T47D (cell line): ENCODE measurements at regions not wholly inside any gene's neighbourhood (a gene's known extent, or its start where the extent isn't known, plus 50 kb on each side); places are given as distances from the start of the nearest gene placed in this dataset.

ENCODE experiments used
- DNase-seq, 2 experiments: peaks; one replicate each; pipeline versions ENCODE4 v3.0.0 to v3.0.0-alpha.2; 2011 to 2012; ENCODE audit warnings: low read depth in 1 of 2, low spot score in 1 of 2
- JUND ChIP-seq: IDR thresholded peaks from 2 replicates; pipeline ENCODE4 v1.6.1; 2012; ENCODE audit warnings: low read depth
- in situ Hi-C: cut with HindIII; loops from 2 replicates; pipeline ENCODE4 v1.10.0; 2016; ENCODE audit warnings: low sequenced_read_pairs, low pct_unique_long_range_greater_than_20kb

- in situ Hi-C loops, result no loop called here
- DNase-seq, result no peak
- no peak for TF ChIP-seq JUND
These were observed 1410.3 kb upstream of the LRRTM1 start for GRCh38 chr2:81714817-81715216.

- TF ChIP-seq JUND, result no peak
- no peak for DNase-seq
- in situ Hi-C loops, result no loop called here
These were observed 1402.3 kb upstream of the LRRTM1 start for GRCh38 chr2:81706856-81707255.

GRCh38 chr2:81703831-81704230 lies 1399.3 kb upstream of the LRRTM1 start:
- peak in 1 of 2 experiments; percentile 2 for DNase-seq

GRCh38 chr2:81692566-81692965 lies 1388.0 kb upstream of the LRRTM1 start:
- TF ChIP-seq JUND, result no peak
- in situ Hi-C loops, result no loop called here

More at GRCh38 chr2:81703831-81704230, 1399.3 kb upstream of the LRRTM1 start:
- in situ Hi-C loops, result no loop called here
- TF ChIP-seq JUND, result no peak

GRCh38 chr2:81675641-81676040 lies 1371.1 kb upstream of the LRRTM1 start:
- in situ Hi-C loops, result no loop called here
- no peak for TF ChIP-seq JUND
- DNase-seq, result no peak

More at GRCh38 chr2:81692566-81692965, 1388.0 kb upstream of the LRRTM1 start:
- no peak for DNase-seq

- DNase-seq, result no peak
- TF ChIP-seq JUND, result no peak
- in situ Hi-C loops, result no loop called here
These were observed 1368.4 kb upstream of the LRRTM1 start for GRCh38 chr2:81672923-81673322.

GRCh38 chr2:81672516-81672915 lies 1368.0 kb upstream of the LRRTM1 start:
- in situ Hi-C loops, result no loop called here

GRCh38 chr2:81670885-81671284 lies 1366.3 kb upstream of the LRRTM1 start:
- in situ Hi-C loops, result no loop called here
- DNase-seq, result no peak
- TF ChIP-seq JUND, result no peak

More at GRCh38 chr2:81672516-81672915, 1368.0 kb upstream of the LRRTM1 start:
- DNase-seq, result no peak
- no peak for TF ChIP-seq JUND

GRCh38 chr2:81661081-81661480 lies 1356.5 kb upstream of the LRRTM1 start:
- in situ Hi-C loops, result no loop called here
- DNase-seq, result no peak

GRCh38 chr2:81658227-81658626 lies 1353.7 kb upstream of the LRRTM1 start:
- in situ Hi-C loops, result no loop called here
- DNase-seq, result no peak
- no peak for TF ChIP-seq JUND

More at GRCh38 chr2:81661081-81661480, 1356.5 kb upstream of the LRRTM1 start:
- TF ChIP-seq JUND, result no peak

- in situ Hi-C loops, result no loop called here
- TF ChIP-seq JUND, result no peak
- DNase-seq, result no peak
These were observed 1345.8 kb upstream of the LRRTM1 start for GRCh38 chr2:81650048-81650971.

- in situ Hi-C loops, result no loop called here
- DNase-seq, result no peak
- TF ChIP-seq JUND, result no peak
These were observed 1344.3 kb upstream of the LRRTM1 start for GRCh38 chr2:81648806-81649205.

GRCh38 chr2:81648370-81648769 lies 1343.8 kb upstream of the LRRTM1 start:
- in situ Hi-C loops, result no loop called here
- no peak for DNase-seq
- no peak for TF ChIP-seq JUND
